Epidermal melanocyte (primary cell): ENCODE measurements at regions not wholly inside any gene's neighbourhood (a gene's known extent, or its start where the extent isn't known, plus 50 kb on each side); places are given as distances from the start of the nearest gene placed in this dataset.

Experiments used
- DNase-seq: peaks from one replicate; pipeline ENCODE4 v3.0.0; 2011; ENCODE audit warnings: low spot score; ENCODE audit not compliant: insufficient read length

- no peak for DNase-seq
Measured at GRCh38 chr4:140281828-140282552, 91.5 kb upstream of the SCOC start.

DNA sequence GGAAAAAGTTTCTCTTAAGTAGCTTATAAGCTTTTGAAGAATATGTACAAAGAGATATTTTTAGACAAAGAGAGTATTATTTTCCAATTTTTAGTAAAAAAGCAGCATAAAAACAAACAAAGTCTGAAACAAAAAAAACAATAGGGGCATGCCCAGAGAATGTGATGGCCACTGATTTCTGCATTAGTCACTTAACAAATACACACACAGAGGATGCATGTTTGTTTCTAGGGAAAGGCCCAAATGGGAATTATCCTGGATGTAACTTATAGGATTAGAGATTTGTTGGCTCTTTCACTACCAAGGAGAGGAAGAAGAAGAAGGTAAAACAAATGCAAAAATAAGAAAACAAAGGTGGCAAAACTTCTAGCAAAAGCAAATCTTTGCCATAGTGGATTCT, 95.9 kb upstream of the SCOC start:
- no peak for DNase-seq

DNA sequence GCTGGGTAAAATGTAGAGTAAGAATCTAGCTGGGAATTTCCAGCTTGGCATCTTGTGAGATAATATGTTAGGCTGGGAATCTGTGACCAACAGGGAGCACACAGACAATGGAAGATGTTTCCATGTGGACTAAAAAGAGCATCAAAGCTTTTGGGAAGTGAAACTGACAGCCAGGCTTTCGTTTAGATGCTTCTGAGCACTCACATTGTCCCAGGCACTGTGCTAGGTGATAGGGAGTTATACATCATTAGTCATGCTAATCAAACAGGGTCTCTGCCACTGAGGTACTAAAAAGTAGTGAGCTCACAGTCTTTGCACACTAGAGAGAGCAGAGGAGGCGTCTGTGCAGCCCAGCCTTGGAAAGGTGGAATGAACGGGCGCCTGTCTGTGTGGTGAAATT, 101.9 kb upstream of the SCOC start:
- DNase-seq = no peak

GRCh38 chr4:140269369-140269768, 104.1 kb upstream of the SCOC start:
- no peak for DNase-seq

- no peak for DNase-seq
Measured at GRCh38 chr4:140268186-140268841, 105.1 kb upstream of the SCOC start.

DNA sequence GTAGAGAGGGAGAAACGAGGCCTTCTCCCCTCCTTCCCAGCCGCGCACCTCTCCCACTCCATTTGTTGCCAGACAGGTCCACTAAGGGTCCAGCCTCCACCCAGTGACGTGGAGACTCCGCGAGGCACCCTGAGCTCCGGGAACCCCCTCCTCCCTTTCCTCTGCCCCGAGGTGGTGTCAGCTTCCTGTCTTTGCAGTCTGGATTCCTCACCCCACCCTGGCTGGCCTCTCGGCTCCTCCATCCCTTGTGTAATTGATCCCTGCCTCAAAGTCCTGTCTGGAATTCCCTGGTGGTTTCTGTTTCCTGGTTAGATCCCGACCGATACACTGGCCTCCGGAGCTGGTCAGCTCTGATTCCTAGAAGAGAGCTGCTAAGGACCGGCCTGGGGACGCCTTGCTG, 105.9 kb upstream of the SCOC start:
- no peak for DNase-seq

DNA sequence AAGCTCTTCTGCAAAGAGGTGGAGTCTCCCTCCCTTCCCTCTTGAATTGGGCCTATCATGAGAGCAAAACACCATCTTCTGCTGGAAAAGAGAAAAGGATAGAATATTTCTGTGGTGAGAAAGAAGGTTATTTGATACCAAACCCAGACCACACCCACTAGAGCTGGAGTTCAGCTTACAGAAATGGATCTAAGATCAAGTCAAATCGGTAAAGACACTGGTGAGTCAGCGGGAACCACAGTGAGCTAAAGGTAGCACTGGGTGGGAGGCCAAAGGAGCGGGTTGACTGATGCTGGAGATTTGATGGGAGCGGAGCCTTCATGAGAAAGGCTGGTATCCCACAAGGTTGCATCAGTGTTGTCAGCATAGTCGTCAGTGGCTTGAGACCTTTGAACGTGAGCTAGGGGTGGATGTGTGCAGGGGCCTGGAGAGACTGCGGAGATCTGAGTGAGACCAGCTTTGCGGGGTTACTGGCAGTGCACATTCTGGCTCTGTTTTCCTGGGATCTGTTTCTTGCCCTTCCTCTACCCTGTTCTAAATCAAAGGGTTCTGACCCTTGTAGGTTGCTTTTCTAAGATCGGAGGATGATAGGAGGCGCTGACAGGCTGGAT, 106.4 kb upstream of the SCOC start:
- DNase-seq = no peak

- DNase-seq = no peak
Measured at GRCh38 chr4:140260227-140260626, 106.2 kb upstream of the MAML3 start.

GRCh38 chr4:140258476-140258875, 104.5 kb upstream of the MAML3 start:
- no peak for DNase-seq

GRCh38 chr4:140257461-140258305, 103.7 kb upstream of the MAML3 start:
- DNase-seq = no peak

- no peak for DNase-seq
Measured at GRCh38 chr4:140256941-140257340, 103.0 kb upstream of the MAML3 start.

GRCh38 chr4:140256335-140256734, 102.4 kb upstream of the MAML3 start:
- no peak for DNase-seq

DNA sequence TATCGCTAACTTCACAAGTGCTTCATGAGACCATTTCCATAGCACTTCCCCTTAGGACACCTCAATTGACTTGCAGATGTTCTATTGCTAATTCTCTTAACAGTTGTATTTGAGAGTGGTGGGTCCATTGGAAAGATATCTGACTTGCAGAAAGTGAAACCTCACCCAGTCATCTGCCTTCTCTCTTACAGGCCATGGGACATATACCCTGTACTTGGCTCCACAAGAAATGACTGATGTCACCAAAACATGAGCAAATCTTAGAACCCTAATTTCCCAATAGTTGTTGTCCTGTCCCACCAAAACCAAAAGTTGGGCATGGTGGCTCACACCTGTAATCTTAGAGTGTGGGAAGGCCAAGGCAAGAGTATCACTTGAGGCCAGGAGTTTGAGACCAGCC, 101.9 kb upstream of the MAML3 start:
- DNase-seq = no peak

- DNase-seq = no peak
Measured at GRCh38 chr4:140255467-140255866, 101.5 kb upstream of the MAML3 start.

DNA sequence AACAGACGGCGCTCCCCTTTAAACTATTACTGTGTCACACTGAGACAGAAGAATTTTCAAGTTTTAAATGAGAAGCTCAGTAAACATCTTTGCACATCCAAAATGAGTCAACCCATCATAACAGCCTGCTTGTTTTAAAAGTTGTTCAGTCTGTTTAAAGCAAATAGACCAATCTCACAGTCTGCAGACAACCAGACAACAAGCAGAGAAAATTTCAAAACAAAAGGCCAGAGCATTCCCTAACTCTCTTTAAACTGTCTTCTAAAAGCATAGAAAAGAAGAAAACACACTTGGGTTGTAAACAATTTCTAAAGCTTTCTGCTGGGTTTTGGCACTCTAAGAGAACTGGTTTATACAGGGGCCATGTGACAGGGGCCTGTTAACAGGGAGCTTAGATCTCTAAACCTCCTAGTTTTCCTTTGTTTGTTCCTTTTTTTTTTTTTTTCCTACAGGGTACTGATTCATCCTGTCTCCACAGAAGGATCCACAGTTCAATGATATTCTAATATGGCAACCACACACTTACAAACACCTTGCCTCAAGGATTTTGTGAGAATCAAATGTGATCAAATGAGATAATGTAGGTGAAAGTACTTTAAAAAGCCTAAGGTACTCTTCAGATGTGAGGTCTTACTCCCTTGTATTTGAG, 100.8 kb upstream of the MAML3 start:
- no peak for DNase-seq

DNA sequence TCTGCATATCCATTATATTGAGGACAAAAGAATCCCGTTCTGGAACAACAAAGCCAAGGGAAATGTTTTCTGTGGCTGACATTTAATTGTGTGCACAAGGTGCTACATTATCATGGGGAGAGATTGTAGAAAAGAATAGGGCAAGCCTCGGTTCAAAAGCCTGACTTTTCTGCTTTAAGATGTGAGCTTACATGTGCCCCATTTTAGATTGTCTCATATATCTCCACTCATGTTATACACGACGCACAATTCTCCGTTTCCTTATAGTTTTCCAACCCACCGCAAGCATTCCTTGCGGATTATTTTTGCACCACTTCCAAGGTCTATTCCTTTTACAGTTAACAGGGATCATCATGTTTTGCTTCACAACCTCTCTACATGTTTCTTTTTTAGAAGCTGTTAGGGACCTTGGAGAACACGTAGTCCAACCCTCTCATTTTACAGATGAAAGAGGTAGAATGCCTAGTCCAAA, 99.6 kb upstream of the MAML3 start:
- DNase-seq = no peak

DNA sequence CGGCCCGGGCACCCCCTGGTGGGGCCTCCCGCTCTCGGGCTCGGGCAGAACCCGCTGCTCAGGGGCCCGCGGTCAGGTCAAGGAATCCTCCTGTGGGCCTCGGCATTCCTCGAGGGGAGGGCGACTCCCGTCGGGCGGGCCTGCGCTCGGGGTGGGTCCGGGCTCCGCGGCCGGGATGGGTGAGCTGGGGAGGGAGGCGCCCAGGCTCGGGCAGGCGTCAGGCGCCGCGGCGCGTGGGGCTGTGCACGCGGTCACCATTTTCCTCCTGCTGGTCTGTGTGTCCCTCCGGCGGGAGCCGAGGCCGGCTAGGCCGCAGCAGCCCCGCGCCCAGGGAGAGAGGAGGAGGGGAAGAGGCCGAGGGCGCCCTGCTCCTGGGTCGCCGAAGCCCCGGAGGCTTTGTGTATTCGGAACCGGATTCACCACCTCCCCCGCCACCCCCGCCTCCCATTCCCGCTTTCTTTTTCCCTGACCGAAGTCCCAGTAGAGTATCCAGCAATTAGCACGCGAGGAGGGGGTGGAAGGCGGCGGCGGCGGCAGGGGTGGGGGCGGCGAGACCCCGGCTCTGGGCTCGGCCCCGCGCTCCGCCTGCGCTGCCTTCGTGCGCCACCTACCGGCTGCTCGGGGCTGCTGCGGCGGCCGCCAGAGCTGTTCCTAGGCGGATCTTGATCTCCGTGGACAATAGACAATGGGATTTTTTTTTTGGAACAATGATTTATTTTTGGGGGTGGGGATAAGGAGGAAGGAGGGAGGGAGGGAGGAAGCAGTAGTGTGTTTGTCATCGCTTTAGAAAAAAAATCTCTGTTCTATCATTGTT, 99.0 kb upstream of the MAML3 start:
- peak; percentile 59 for DNase-seq

DNA sequence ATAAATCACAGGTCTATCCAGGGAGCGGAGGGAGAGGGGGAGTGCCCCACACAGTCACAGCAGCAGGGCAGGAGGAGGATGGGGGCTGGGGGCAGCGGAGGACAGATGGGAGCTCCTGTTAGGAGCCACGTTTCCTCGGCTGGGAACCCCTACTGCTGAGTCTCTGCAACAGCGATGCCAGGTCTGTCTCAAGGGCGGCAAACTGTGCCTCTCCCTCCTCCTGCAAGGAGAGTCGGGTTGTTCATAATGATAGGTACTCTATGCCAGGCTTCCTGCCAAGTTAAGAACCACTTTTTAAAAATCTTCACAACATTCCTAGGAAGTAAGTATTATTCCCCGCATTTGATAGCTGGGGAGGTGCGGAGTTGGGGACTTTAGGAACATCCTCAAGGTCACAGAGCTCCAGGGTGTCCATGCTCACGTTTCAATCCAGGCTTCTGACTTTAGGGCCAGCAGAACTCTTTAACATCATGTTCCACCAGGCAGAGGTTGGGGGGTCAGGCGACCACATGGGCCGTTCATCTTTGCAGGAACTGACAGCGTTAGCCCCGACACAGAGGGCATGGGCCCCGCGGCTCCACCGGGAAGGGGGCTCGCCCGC, 98.3 kb upstream of the MAML3 start:
- no peak for DNase-seq

DNA sequence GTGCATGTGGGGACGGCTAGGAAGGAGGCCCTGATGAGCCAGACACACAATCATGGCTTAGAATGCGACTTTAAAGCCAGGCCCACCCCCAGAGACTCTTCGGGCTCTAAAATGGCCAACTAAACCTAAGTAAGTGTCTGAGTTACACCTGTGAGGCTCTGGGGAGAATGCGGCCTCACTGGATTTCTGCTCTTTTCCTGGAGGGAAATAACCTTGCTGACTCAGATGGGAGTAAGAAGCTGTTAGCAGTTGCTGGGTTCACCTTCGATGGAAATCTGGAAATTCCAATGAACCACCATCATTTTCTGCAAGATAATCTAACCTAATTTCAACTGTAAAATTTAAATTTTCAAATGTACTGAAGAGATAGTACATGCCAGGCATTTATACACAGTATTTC, 97.6 kb upstream of the MAML3 start:
- no peak for DNase-seq

GRCh38 chr4:140250989-140251552, 97.1 kb upstream of the MAML3 start:
- no peak for DNase-seq
